ENCODE measurements at regions not wholly inside any gene's neighbourhood (a gene's known extent, or its start where the extent isn't known, plus 50 kb on each side); places are given as distances from the start of the nearest gene placed in this dataset.

DNA sequence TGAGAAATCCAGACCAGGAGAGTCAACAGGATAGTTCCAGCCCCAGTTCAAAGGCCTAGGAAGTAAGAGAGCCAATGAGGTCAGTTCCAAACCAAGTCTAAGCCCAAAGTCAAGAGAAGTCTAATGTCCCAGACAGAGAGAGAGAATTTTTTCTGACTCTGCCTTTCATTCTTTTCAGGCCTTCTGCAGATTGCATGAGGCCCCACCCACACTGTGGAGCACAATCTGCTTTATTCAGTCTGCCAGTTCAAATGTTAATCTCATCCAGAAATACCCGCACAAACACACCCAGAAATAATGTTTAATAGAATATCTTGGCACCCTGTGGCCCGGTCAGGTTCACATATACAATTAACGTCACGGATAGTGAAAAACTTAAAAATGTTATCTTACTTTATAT is 962.4 kb upstream of the SOX9 start:
- TF ChIP-seq, protein P1, sequence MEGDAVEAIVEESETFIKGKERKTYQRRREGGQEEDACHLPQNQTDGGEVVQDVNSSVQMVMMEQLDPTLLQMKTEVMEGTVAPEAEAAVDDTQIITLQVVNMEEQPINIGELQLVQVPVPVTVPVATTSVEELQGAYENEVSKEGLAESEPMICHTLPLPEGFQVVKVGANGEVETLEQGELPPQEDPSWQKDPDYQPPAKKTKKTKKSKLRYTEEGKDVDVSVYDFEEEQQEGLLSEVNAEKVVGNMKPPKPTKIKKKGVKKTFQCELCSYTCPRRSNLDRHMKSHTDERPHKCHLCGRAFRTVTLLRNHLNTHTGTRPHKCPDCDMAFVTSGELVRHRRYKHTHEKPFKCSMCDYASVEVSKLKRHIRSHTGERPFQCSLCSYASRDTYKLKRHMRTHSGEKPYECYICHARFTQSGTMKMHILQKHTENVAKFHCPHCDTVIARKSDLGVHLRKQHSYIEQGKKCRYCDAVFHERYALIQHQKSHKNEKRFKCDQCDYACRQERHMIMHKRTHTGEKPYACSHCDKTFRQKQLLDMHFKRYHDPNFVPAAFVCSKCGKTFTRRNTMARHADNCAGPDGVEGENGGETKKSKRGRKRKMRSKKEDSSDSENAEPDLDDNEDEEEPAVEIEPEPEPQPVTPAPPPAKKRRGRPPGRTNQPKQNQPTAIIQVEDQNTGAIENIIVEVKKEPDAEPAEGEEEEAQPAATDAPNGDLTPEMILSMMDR (conservative IDR thresholded peaks at IDR 0.05) = no peak
- no peak for TF ChIP-seq EZH2 (IDR thresholded peaks at IDR 0.05; ENCODE audit: low read depth)

Measured in PC-9 (cell line).